Loucy (cell line): ENCODE measurements at regions not wholly inside any gene's neighbourhood (a gene's known extent, or its start where the extent isn't known, plus 50 kb on each side); places are given as distances from the start of the nearest gene placed in this dataset.

Experiments
- H2AFZ ChIP-seq: fragments of 200-600 bp; sonication (generic); 2 replicates; pipeline ENCODE4 v1.6.0; 2016; ENCODE audit warnings: antibody characterized with exemption, mild to moderate bottlenecking, low read length, moderate library complexity
- H3F3A ChIP-seq: fragments of 200-600 bp; 2 replicates; pipeline ENCODE4 v1.6.0; 2016; ENCODE audit warnings: antibody characterized with exemption, low read depth, mild to moderate bottlenecking
- H3K27me3 ChIP-seq: fragments of 200-600 bp; sonication (generic); 2 replicates; pipeline ENCODE4 v1.6.1; 2014; ENCODE audit warnings: low read length, mild to moderate bottlenecking; ENCODE audit not compliant: insufficient read depth, poor library complexity, severe bottlenecking
- H3K36me3 ChIP-seq: fragments of 200-600 bp; sonication (generic); 2 replicates; pipeline ENCODE4 v1.6.1; 2016; ENCODE audit warnings: low read length; ENCODE audit not compliant: insufficient read depth
- H3K4me1 ChIP-seq: fragments of 200-600 bp; sonication (generic); 2 replicates; pipeline ENCODE4 v1.5.1; 2014; ENCODE audit warnings: low read length, mild to moderate bottlenecking; ENCODE audit not compliant: insufficient read depth, poor library complexity, severe bottlenecking
- H3K4me2 ChIP-seq: fragments of 200-600 bp; sonication (generic); 2 replicates; pipeline ENCODE4 v1.6.0; 2014; ENCODE audit warnings: antibody characterized with exemption, low read length, low read depth, mild to moderate bottlenecking; ENCODE audit not compliant: poor library complexity, severe bottlenecking
- H3K4me3 ChIP-seq: fragments of 200-600 bp; sonication (generic); 2 replicates; pipeline ENCODE4 v1.5.1; 2014; ENCODE audit warnings: low read length, mild to moderate bottlenecking, mixed read lengths; ENCODE audit not compliant: poor library complexity, severe bottlenecking
- H3K79me2 ChIP-seq: fragments of 200-600 bp; sonication (generic); 2 replicates; pipeline ENCODE4 v1.6.1; 2014; ENCODE audit warnings: low read length; ENCODE audit not compliant: insufficient read depth
- H3K9ac ChIP-seq: fragments of 200-600 bp; sonication (generic); 2 replicates; pipeline ENCODE4 v1.6.0; 2014; ENCODE audit warnings: mild to moderate bottlenecking, low read depth, low read length, moderate library complexity; ENCODE audit not compliant: poor library complexity, severe bottlenecking
- H3K9me2 ChIP-seq: fragments of 200-600 bp; sonication (generic); replicated peaks from 2 replicates; pipeline ENCODE4 v1.6.1; 2016; ENCODE audit warnings: low read depth, low read length, mixed read lengths
- H3K9me3 ChIP-seq: fragments of 200-600 bp; sonication (generic); 2 replicates; pipeline ENCODE4 v1.6.1; 2014; ENCODE audit warnings: mild to moderate bottlenecking, antibody characterized with exemption, low read length, low read depth; ENCODE audit not compliant: insufficient read depth
- H4K20me1 ChIP-seq: fragments of 200-600 bp; sonication (generic); 2 replicates; pipeline ENCODE4 v1.6.0; 2014; ENCODE audit warnings: antibody characterized with exemption, low read length, mild to moderate bottlenecking; ENCODE audit not compliant: insufficient read depth, poor library complexity, severe bottlenecking
- EZH2phosphoT487 ChIP-seq: fragments of 200-600 bp; IDR thresholded peaks from 2 replicates; pipeline ENCODE4 v1.6.1; 2018; ENCODE audit warnings: antibody characterized with exemption, mild to moderate bottlenecking, moderate library complexity, borderline replicate concordance
- TF ChIP-seq, protein P1 (sequence below): fragments of 200-600 bp; sonication (generic); conservative IDR thresholded peaks from 2 replicates; pipeline ENCODE4 v1.5.1; 2014; ENCODE audit warnings: mild to moderate bottlenecking, antibody characterized with exemption, low read length

DNA sequence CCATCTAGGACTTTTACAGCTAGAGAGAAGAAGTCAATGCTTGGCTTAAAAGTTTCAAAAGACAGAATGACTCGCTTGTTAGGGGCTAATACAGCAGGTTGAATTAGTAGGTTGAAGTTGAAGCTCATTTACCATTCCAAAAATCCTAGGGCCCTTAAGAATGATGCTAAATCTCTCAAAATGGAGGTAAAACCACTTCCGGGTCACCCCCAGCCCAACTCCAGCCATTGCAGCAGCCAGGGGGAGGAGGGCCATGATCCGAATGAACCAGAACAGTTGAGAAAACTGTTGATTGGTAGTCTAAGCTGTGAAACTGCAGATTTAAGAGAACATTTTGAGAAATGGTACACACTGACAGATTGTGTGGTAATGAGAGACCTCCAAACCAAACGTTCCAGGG, 245.4 kb downstream of the HNRNPD start:
- Histone ChIP-seq H3K4me2 (no peak overlapping the region), H3K27me3 (no peaks in the 10 kb centered on the region), H4K20me1 (no peaks in the 10 kb centered on the region), H3K36me3 (no peaks in the 10 kb centered on the region), H3K9ac (no peak overlapping the region), H2AFZ (no peak overlapping the region), H3K4me1 (no peaks in the 10 kb centered on the region), H3K9me2 (no peaks in the 10 kb centered on the region), H3K4me3 (no peak overlapping the region), H3F3A (no peaks in the 10 kb centered on the region), H3K79me2 (no peaks in the 10 kb centered on the region), H3K9me3 (no peaks in the 10 kb centered on the region)
- TF ChIP-seq, protein P1, sequence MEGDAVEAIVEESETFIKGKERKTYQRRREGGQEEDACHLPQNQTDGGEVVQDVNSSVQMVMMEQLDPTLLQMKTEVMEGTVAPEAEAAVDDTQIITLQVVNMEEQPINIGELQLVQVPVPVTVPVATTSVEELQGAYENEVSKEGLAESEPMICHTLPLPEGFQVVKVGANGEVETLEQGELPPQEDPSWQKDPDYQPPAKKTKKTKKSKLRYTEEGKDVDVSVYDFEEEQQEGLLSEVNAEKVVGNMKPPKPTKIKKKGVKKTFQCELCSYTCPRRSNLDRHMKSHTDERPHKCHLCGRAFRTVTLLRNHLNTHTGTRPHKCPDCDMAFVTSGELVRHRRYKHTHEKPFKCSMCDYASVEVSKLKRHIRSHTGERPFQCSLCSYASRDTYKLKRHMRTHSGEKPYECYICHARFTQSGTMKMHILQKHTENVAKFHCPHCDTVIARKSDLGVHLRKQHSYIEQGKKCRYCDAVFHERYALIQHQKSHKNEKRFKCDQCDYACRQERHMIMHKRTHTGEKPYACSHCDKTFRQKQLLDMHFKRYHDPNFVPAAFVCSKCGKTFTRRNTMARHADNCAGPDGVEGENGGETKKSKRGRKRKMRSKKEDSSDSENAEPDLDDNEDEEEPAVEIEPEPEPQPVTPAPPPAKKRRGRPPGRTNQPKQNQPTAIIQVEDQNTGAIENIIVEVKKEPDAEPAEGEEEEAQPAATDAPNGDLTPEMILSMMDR: no peak
- no peak for TF ChIP-seq EZH2phosphoT487

DNA sequence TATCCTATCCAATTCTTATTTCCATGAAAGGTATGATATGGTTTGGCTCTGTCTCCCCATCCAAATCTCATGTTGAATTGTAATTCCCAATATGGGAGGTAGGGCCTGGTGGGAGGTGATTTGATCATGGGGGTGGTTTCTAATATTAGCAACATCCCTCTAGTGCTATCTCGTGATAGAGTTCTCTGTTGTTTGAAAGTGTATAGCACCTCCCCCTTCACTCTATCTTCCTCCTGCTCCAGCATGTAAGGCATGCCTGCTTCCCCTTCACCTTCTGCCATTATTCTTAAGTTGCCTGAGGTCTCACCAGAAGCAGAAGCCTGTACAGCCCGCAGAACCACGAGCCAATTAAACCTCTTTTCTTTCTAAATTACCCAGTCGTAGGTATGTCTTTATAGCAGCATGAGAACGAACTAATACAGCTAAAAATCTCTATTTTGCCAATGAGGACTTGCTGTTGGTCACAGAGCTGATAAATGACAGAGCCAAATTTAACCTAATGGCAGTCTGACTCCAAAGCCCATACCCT, 247.2 kb downstream of the HNRNPD start:
- no peak overlapping the region for H3K4me3 ChIP-seq
- no peak overlapping the region for H2AFZ ChIP-seq
- H3K4me2 ChIP-seq: no peak overlapping the region
- H3K9me2 ChIP-seq: no peaks in the 10 kb centered on the region
- no peaks in the 10 kb centered on the region for H3K9me3 ChIP-seq
- no peaks in the 10 kb centered on the region for H3K79me2 ChIP-seq
- H3K36me3 ChIP-seq: no peaks in the 10 kb centered on the region
- H3K9ac ChIP-seq: no peak overlapping the region
- H3K27me3 ChIP-seq: no peaks in the 10 kb centered on the region
- H3F3A ChIP-seq: no peaks in the 10 kb centered on the region
- H3K4me1 ChIP-seq: no peaks in the 10 kb centered on the region
- TF ChIP-seq EZH2phosphoT487: no peak
- TF ChIP-seq, protein P1: no peak
- no peaks in the 10 kb centered on the region for H4K20me1 ChIP-seq

DNA sequence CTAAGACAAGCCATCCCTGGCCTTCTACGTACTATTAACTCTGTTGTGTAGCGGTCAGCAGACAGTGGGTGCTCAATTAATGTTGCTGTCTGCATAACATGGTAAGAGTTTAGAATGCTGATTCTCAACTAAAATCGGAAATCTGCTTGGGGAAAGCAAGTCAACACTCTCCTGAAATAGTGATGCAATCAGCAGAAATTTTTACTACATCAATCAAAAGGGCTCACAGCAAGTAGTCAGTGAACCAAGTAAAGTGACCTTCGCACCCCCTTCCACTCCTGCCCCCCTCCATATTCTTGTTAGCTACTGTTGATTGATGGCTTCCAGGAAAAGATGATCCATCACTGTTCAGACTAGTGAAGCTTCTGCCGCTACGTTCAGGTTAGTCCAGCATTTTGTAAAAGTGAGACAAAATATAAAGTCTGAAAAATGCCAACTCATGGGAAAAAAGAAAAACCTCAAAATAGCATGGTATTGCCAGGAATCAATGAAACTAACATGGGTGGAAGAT, 247.9 kb downstream of the HNRNPD start:
- no peaks in the 10 kb centered on the region for H3K4me1 ChIP-seq
- TF ChIP-seq, protein P1: no peak
- TF ChIP-seq EZH2phosphoT487: no peak
- H3F3A ChIP-seq: no peaks in the 10 kb centered on the region
- no peak overlapping the region for H3K4me2 ChIP-seq
- no peaks in the 10 kb centered on the region for H4K20me1 ChIP-seq
- no peaks in the 10 kb centered on the region for H3K9me2 ChIP-seq
- H3K9ac ChIP-seq: no peak overlapping the region
- no peak overlapping the region for H2AFZ ChIP-seq
- H3K27me3 ChIP-seq: no peaks in the 10 kb centered on the region
- no peaks in the 10 kb centered on the region for H3K9me3 ChIP-seq
- no peaks in the 10 kb centered on the region for H3K79me2 ChIP-seq
- H3K4me3 ChIP-seq: no peak overlapping the region
- H3K36me3 ChIP-seq: no peaks in the 10 kb centered on the region
